Spinal cord (tissue), 9 donors: ENCODE measurements at regions not wholly inside any gene's neighbourhood (a gene's known extent, or its start where the extent isn't known, plus 50 kb on each side); places are given as distances from the start of the nearest gene placed in this dataset.

Experiments used
- DNase-seq, 6 donors: peaks; one replicate each; pipeline versions ENCODE4 v3.0.0 to v3.0.0-alpha.2; 2013 to 2015; ENCODE audit warnings: low spot score in 6 of 6, low read depth in 4 of 6
- H3K27ac ChIP-seq: one replicate; pipeline ENCODE4 v1.5.1; 2013; ENCODE audit warnings: low read depth, low read length, control low read depth
- H3K27me3 ChIP-seq: one replicate; pipeline ENCODE4 v1.6.1; 2013; ENCODE audit warnings: low read length; ENCODE audit not compliant: control insufficient read depth, insufficient read depth
- H3K36me3 ChIP-seq: one replicate; pipeline ENCODE4 v1.6.1; 2013; ENCODE audit warnings: low read length; ENCODE audit not compliant: control insufficient read depth, insufficient read depth
- H3K4me1 ChIP-seq: one replicate; pipeline ENCODE4 v1.6.1; 2013; ENCODE audit warnings: low read length; ENCODE audit not compliant: control insufficient read depth, insufficient read depth
- H3K4me3 ChIP-seq: one replicate; pipeline ENCODE4 v1.5.1; 2013; ENCODE audit warnings: low read depth, low read length, control low read depth
- H3K9me3 ChIP-seq: one replicate; pipeline ENCODE4 v1.6.1; 2013; ENCODE audit warnings: low read length; ENCODE audit not compliant: control insufficient read depth, insufficient read depth
- WGBS: methylation state at CpG from one replicate; pipeline ENCODE4 v1.1.5; 2013; ENCODE audit warnings: missing lambda C conversion rate; ENCODE audit not compliant: insufficient coverage; 5-methylcytosine and 5-hydroxymethylcytosine counted together
- donor health status: healthy.

GRCh38 chr10:130242513-130242912, 106.3 kb downstream of the GLRX3 start:
- no peak for DNase-seq
- Histone ChIP-seq H3K27ac (no peak overlapping the region), H3K4me3 (no peak overlapping the region), H3K9me3 (no peaks in the 10 kb centered on the region), H3K4me1 (no peaks in the 10 kb centered on the region), H3K36me3 (no peaks in the 10 kb centered on the region), H3K27me3 (no peaks in the 10 kb centered on the region)
- 45% methylated on average over 3 of the region's 3 CpGs for WGBS

DNA sequence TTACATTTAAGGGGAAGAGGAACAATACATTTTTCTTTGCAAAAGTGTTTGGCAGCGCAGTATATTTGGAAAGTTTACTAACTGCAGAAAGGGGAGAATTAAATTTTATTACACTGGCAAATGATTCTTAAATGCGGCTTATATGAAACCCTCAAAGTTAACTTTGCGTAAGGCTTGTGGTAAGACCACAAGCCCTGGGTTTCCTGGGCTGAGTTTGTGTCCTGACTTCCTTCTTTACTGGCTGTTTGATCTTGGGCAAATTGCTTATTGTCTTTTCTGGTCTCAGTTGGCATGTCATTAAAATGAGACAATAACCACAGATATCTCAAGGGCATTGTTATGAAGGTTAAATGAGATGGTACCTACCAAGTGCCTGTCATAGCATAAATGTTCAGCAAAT, 106.8 kb downstream of the GLRX3 start:
- no peak for DNase-seq
- Histone ChIP-seq H3K4me1 (no peaks in the 10 kb centered on the region), H3K27me3 (no peaks in the 10 kb centered on the region), H3K36me3 (no peaks in the 10 kb centered on the region), H3K4me3 (no peak overlapping the region), H3K27ac (no peak overlapping the region), H3K9me3 (no peaks in the 10 kb centered on the region)
- WGBS, result 80% methylated on average over 1 of the region's 3 CpGs

- Histone ChIP-seq H3K27ac (no peak overlapping the region), H3K27me3 (no peaks in the 10 kb centered on the region), H3K36me3 (no peaks in the 10 kb centered on the region), H3K9me3 (no peaks in the 10 kb centered on the region), H3K4me3 (no peak overlapping the region), H3K4me1 (no peaks in the 10 kb centered on the region)
- DNase-seq, result no peak
- WGBS, result 94% methylated on average over 16 of the region's 16 CpGs
These were observed 108.1 kb downstream of the GLRX3 start for GRCh38 chr10:130244031-130244927.

- no peaks in the 10 kb centered on the region for H3K4me1 ChIP-seq
- no peaks in the 10 kb centered on the region for H3K27me3 ChIP-seq
- no peak overlapping the region for H3K4me3 ChIP-seq
- H3K27ac ChIP-seq, result no peak overlapping the region
- DNase-seq, result no peak
- H3K9me3 ChIP-seq, result no peaks in the 10 kb centered on the region
- no peaks in the 10 kb centered on the region for H3K36me3 ChIP-seq
- WGBS, result 91% methylated on average over 4 of the region's 8 CpGs
These were observed 108.8 kb downstream of the GLRX3 start for GRCh38 chr10:130244928-130245495.

GRCh38 chr10:130246113-130246512, 109.9 kb downstream of the GLRX3 start:
- no peaks in the 10 kb centered on the region for H3K9me3 ChIP-seq
- H3K36me3 ChIP-seq, result no peaks in the 10 kb centered on the region
- H3K4me1 ChIP-seq, result no peaks in the 10 kb centered on the region
- no peak for DNase-seq
- WGBS, result 87% methylated on average over 3 of the region's 4 CpGs
- H3K27ac ChIP-seq, result no peak overlapping the region
- H3K27me3 ChIP-seq, result no peaks in the 10 kb centered on the region
- no peak overlapping the region for H3K4me3 ChIP-seq

- Histone ChIP-seq H3K27ac (no peak overlapping the region), H3K36me3 (no peaks in the 10 kb centered on the region), H3K27me3 (no peaks in the 10 kb centered on the region), H3K4me3 (no peak overlapping the region), H3K9me3 (no peaks in the 10 kb centered on the region), H3K4me1 (peaks cover 9% of the 10 kb centered on the region)
- no CpG with 5 or more reads among the region's 3 CpGs for WGBS
- DNase-seq, result no peak
These were observed 113.9 kb downstream of the GLRX3 start for GRCh38 chr10:130250127-130250526.

DNA sequence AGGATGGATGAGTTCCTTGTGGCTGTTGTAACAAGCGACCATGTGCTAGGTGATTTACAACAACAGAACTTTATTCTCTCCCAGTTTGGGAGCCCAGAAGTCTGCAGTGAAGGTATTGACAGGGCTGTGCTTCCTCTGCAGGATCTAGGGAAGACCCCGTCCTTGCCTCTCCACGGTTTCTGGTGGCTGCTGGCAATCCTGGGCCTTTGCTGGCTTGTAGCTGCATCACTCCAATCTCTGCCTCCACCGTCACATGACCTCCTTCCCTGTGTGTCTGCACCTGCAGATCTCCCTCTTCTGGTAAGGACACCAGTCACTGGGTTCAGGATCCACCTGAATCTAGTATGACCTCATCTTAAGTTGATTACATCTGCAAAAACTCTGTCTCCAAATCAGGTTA, 115.6 kb downstream of the GLRX3 start:
- no peaks in the 10 kb centered on the region for H3K36me3 ChIP-seq
- H3K27me3 ChIP-seq, result no peaks in the 10 kb centered on the region
- no peak overlapping the region for H3K27ac ChIP-seq
- no peaks in the 10 kb centered on the region for H3K9me3 ChIP-seq
- H3K4me3 ChIP-seq, result no peak overlapping the region
- DNase-seq, result no peak
- H3K4me1 ChIP-seq, result peaks cover 9% of the 10 kb centered on the region
- 79% methylated on average over 3 of the region's 4 CpGs for WGBS

DNA sequence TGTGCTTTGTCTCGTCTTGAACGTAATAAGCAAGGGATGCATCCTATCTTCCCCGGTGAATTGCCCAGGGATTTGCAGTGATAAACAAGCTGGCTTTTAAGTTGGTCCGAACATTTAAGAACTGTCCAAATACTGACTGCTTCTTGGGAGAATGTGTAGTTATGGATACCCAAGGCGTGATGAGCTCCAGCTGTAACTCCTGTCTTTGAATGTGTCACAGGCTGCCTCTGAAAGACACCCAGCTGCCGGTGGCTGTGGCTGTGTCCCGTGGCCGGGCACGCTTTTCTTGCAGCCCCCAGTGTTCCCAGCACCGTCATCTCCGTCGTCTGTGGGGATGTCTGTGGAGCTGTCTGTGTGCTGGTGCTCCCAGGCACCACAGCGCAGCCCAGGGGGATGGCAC, 118.1 kb downstream of the GLRX3 start:
- H3K4me1 ChIP-seq, result peaks cover 9% of the 10 kb centered on the region
- H3K27ac ChIP-seq, result no peak overlapping the region
- no peaks in the 10 kb centered on the region for H3K9me3 ChIP-seq
- H3K27me3 ChIP-seq, result no peaks in the 10 kb centered on the region
- no peak for DNase-seq
- H3K36me3 ChIP-seq, result no peaks in the 10 kb centered on the region
- WGBS, result 45% methylated on average over 5 of the region's 13 CpGs
- no peak overlapping the region for H3K4me3 ChIP-seq

- no peak overlapping the region for H3K27ac ChIP-seq
- H3K4me3 ChIP-seq, result no peak overlapping the region
- no peaks in the 10 kb centered on the region for H3K27me3 ChIP-seq
- no peaks in the 10 kb centered on the region for H3K9me3 ChIP-seq
- no CpG with 5 or more reads among the region's 5 CpGs for WGBS
- peaks cover 9% of the 10 kb centered on the region for H3K4me1 ChIP-seq
- DNase-seq, result peak in 2 of 6 donors; percentile 45 to 91
- H3K36me3 ChIP-seq, result no peaks in the 10 kb centered on the region
These were observed 118.5 kb downstream of the GLRX3 start for GRCh38 chr10:130254662-130255061.

GRCh38 chr10:130255777-130256176, 119.6 kb downstream of the GLRX3 start:
- no peaks in the 10 kb centered on the region for H3K27me3 ChIP-seq
- no peak overlapping the region for H3K27ac ChIP-seq
- 81% methylated on average over 4 of the region's 5 CpGs for WGBS
- H3K4me3 ChIP-seq, result no peak overlapping the region
- no peak for DNase-seq
- peaks cover 9% of the 10 kb centered on the region for H3K4me1 ChIP-seq
- no peaks in the 10 kb centered on the region for H3K36me3 ChIP-seq
- no peaks in the 10 kb centered on the region for H3K9me3 ChIP-seq
